Prostate gland (tissue), 2 donors: ENCODE measurements at regions not wholly inside any gene's neighbourhood (a gene's known extent, or its start where the extent isn't known, plus 50 kb on each side); places are given as distances from the start of the nearest gene placed in this dataset.

Experiments
- CTCF ChIP-seq, 4 experiments: fragments of 200-600 bp in 2 of 4; fragments of 450-650 bp in 2 of 4; sonication (generic) in 2 of 4; IDR thresholded peaks; 1 replicate in 3 of 4; 2 replicates in 1 of 4; pipeline ENCODE4 v1.5.1; 2016 to 2019; ENCODE audit warnings: antibody characterized with exemption in 4 of 4, mild to moderate bottlenecking in 2 of 4, moderate library complexity in 2 of 4
- POLR2A ChIP-seq: fragments of 450-650 bp; IDR thresholded peaks from one replicate; pipeline ENCODE4 v1.6.1; 2016; ENCODE audit warnings: antibody characterized with exemption, mild to moderate bottlenecking
- POLR2AphosphoS5 ChIP-seq: sonication (generic); formaldehyde crosslinking; IDR thresholded peaks from one replicate; pipeline ENCODE4 v1.6.1; 2017; ENCODE audit warnings: antibody characterized with exemption

GRCh38 chr2:103788951-103789350 lies 1027.1 kb downstream of the TMEM182 start:
- TF ChIP-seq CTCF (IDR thresholded peaks at IDR 0.05): no peak
- TF ChIP-seq POLR2A: no peak
- TF ChIP-seq POLR2AphosphoS5: no peak
